ENCODE measurements at regions not wholly inside any gene's neighbourhood (a gene's known extent, or its start where the extent isn't known, plus 50 kb on each side); places are given as distances from the start of the nearest gene placed in this dataset.
"Not testable (repeated sequence)": the region's sequence is repeated elsewhere in the genome, so short reads cannot be mapped to it uniquely, and the experiment has no call there.

- DNase-seq, result no peak
Measured at GRCh38 chr13:109428146-109428545, 358.2 kb downstream of the IRS2 start.

GRCh38 chr13:109427695-109428094 is 358.7 kb downstream of the IRS2 start:
- no peak for DNase-seq

- DNase-seq, result no peak
Measured at GRCh38 chr13:109427148-109427547, 359.2 kb downstream of the IRS2 start.

DNA sequence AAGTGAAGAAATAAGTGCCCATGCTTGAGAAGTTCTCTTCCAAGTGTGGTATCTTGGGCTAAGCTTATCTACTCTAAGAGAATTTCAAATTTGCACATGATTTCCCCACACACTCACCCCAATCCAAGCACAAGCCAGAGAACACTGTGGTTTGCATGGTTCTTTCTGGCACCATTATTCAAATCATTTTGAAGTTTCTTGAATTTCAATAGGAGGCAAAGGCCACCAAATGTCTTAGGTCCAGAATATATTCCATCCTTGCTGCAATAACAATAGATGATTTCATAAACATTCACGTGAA is 359.7 kb downstream of the IRS2 start:
- DNase-seq, result no peak

- DNase-seq, result no peak
Measured at GRCh38 chr13:109425821-109426689, 360.3 kb downstream of the IRS2 start.

GRCh38 chr13:109422161-109422560 is 364.2 kb downstream of the IRS2 start:
- DNase-seq, result no peak

DNA sequence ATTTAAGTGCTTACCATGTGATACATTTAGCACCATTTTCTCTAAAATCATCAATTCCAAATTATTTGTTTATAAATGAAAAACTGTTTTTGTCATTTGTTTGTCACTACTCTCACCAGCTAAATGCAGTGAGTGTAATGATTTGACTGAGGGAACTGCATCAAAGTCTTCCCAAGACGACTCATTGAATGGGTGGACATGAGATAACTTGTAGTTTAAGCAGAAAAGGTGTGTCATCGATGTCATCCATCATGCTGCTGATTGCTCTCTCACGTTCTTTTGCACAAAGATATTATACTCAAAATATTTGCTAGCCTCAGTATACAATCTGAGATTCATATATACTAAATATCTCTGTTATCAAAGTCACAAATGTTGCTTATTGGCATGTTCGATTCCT is 366.5 kb downstream of the IRS2 start:
- no peak for DNase-seq

GRCh38 chr13:109418111-109418510 is 368.3 kb downstream of the IRS2 start:
- DNase-seq, result no peak

DNA sequence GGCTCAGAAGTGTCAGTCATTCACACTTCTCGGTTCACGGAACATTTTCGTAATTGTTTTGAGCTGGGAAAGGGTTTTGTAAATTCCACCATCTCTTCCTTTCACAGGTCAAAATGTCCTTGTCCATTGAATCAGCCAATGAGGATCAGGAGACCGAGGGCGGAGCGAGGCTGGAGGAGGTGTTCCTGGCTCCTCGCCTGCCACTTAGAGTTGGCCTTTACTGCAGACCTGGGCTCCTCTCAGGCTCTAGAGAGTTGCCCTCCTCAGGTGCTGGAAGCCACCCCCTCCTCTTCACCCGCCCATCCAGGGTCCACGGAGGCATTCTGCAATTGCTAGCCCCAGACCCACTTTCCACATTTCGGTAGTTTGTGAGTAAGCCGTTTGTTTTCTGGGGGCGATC is 370.4 kb downstream of the IRS2 start:
- no peak for DNase-seq

DNA sequence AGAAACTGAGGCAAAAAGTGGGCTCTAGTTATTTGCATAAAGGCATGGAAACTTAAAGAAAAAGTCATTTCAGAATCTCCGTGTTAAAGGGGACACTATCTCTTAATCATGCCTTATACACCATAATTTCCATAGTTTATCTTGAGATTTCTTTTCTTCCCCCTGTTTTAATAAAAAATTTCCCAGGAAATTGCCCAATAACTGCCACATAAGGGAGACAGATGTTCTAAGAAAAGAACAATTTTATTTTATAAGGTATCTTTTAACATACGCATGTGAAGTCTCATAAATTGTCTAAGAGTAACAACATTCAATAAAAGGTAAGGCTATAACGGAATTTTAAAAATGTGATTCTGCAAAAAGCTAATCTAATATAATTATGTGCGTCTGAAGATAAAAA is 371.3 kb downstream of the IRS2 start:
- no peak for DNase-seq

- DNase-seq, result peak; percentile 66
Measured at GRCh38 chr13:109412283-109412901, 374.0 kb downstream of the IRS2 start.

DNA sequence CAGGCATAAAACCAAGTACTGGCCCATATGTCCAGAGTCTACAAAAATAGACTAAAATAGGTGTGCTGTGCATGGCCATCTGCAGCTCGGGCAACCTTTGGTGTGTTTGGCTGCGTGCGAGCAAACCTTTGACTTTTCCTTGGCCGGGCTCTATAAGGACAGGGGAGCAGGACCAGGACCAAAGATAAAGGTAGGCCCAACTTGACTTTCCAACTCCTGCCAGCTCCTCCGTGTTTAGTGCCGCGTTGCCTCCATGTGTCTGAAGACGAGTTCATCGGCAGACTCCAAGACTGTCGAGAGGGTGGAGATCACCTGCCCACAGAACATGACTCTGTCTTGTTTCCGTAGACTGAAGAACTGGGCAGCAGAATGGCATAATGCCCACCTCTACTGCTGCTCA is 375.5 kb downstream of the IRS2 start:
- no peak for DNase-seq

GRCh38 chr13:109408591-109409382 is 377.6 kb downstream of the IRS2 start:
- no peak for DNase-seq

GRCh38 chr13:109406376-109406992 is 379.9 kb downstream of the IRS2 start:
- DNase-seq, result no peak

- no peak for DNase-seq
Measured at GRCh38 chr13:109403012-109403421, 383.4 kb downstream of the IRS2 start.

- DNase-seq, result no peak
Measured at GRCh38 chr13:109401891-109402290, 384.5 kb downstream of the IRS2 start.

GRCh38 chr13:109401307-109401706 is 385.1 kb downstream of the IRS2 start:
- no peak for DNase-seq

DNA sequence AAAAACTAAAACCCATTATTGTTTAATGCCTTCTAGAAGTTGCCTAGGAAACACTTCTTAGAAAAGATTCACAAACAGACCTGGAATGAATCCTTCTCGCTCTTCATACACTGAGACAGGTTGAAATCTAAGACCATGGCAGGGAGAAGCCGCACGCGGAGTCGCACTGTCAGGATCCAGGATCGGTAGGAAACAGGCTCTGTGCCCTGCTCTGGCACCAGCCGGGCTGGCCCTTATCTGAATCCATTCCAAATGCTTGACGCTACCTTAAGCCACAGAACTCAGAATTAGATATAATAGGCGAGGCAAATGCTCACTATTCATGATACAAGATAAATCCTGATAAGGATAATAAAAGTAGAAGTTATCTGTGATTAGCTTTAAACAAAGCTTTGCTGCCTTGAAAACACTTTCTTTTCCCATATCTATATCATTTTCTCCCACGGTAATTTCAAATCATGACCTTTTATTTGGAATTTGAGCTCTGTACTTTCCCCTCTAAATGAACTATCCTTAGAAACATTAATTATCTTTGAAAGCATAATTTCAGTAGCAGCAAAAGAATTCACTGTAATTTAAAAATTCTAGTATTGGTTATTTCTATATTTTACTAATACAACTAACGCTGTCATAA is 385.6 kb downstream of the IRS2 start:
- DNase-seq, result no peak

DNA sequence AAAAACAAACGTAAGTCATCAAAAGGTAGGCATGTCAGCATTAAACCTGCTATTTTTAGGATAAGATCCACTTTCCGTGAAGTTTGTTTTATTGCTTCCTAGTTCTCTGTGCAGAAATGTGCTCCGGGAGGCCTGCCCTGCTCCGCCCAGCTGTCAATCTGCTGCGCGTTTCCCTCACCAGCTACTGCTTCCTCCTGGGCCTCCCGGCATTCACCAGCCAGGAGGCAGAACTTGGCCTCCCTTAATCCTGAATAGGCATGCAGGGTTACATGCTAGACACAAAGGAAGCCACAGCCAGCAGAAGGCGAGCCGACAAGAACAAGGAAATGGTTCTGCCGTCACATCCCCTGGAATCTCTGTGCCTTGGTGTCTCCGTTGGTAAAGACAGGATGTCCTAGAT is 386.2 kb downstream of the IRS2 start:
- no peak for DNase-seq

DNA sequence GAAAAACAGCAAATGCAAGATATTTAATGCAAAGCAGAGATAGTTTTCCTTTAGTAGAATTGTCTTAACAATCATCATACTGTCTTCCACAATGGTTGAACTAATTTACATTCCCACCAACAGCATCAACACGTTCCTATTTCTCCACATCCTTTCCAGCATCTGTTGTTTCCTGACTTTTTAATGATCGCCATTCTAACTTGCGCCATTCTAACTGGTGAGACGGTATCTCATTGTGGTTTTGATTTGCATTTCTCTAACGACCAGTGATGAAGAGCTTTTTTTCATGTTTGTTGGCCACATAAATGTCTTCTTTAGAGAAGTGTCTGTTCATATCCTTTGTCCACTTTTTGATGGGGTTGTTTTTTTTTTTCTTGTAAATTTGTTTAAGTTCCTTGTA is 388.3 kb downstream of the IRS2 start:
- not testable (repeated sequence) for DNase-seq

GRCh38 chr13:109397285-109397684 is 389.1 kb downstream of the IRS2 start:
- no peak for DNase-seq

GRCh38 chr13:109396266-109396665 is 390.1 kb downstream of the IRS2 start:
- no peak for DNase-seq

- DNase-seq, result no peak
Measured at GRCh38 chr13:109395014-109395413, 391.4 kb downstream of the IRS2 start.

All from NCI-H510A (cell line).